Stimulated activated naive CD8-positive, alpha-beta T cell treated with anti-CD3 and anti-CD28 coated beads, Interleukin-15, amount 100 ng/mL, for 72 hours (primary cell): ENCODE measurements at regions not wholly inside any gene's neighbourhood (a gene's known extent, or its start where the extent isn't known, plus 50 kb on each side); places are given as distances from the start of the nearest gene placed in this dataset.

Experiments used
- ATAC-seq: fragments of 150-1000 bp; cut with Tn5 transposase; 2 replicates; pipeline ENCODE4 v1.10.0; 2021; ENCODE audit warnings: mild to moderate bottlenecking, moderate library complexity
- DNase-seq, 2 donors: peaks; one replicate each; pipeline ENCODE4 v3.0.0; 2021 to 2022
- H3K27ac Mint-ChIP-seq, 2 donors: one replicate each; pipeline ENCODE4 v1.8.0; 2022; ENCODE audit warnings: mild to moderate bottlenecking in 2 of 2, mixed read lengths in 2 of 2, moderate library complexity in 2 of 2
- H3K27me3 Mint-ChIP-seq: one replicate; pipeline ENCODE4 v1.8.0; 2022; ENCODE audit warnings: mixed read lengths
- H3K4me1 Mint-ChIP-seq: one replicate; pipeline ENCODE4 v1.8.0; 2022; ENCODE audit warnings: mild to moderate bottlenecking, mixed read lengths
- H3K4me3 Mint-ChIP-seq, 2 donors: one replicate each; pipeline ENCODE4 v1.8.0; 2022; ENCODE audit warnings: mild to moderate bottlenecking in 2 of 2, mixed read lengths in 2 of 2, moderate library complexity in 1 of 2
- H3K9me3 Mint-ChIP-seq, 2 donors: one replicate each; pipeline ENCODE4 v1.8.0; 2022; ENCODE audit warnings: mixed read lengths in 2 of 2

DNA sequence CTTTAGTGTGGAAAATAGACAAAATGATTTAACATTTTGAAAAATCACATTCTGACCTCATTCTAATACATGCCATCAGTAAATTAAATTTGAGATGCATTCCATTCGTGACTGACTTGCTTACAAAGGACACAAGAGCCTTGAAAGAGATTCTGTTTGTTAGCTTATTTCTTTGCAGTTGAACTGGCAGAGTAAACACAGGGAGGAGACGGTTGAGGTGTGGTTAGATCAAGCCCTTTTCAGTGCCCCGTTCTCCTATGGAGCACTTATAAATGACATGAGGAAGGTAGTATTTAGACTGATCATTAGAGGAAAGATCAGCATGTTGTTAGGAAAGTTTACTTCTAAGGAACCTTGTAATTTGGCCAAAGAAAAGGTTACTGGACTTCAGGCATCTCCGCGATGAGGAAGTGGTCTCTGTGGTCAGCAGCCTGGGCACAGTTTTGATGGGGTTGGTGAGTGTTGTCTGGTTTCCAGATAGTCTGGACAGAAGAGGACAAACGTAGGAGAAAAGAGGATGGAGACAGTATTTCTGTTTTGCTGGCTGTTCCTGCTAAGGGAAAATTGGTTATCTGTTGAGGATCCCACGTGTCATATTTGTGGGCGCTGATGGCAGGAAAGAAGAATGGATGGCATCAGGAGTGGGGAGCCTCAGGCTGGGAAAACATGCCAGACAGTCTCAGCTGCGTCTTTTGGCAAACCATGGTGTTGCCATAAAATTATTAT lies 328.9 kb upstream of the TBL1XR1 start:
- peaks cover 0 to 10% of the 10 kb centered on the region in 2 donors for H3K9me3 Mint-ChIP-seq
- no peak overlapping the region for H3K27ac Mint-ChIP-seq
- no peaks in the 10 kb centered on the region for H3K27me3 Mint-ChIP-seq
- DNase-seq (no peak), ATAC-seq (no peak)
- no peak overlapping the region for H3K4me3 Mint-ChIP-seq
- peaks cover 17% of the 10 kb centered on the region for H3K4me1 Mint-ChIP-seq

DNA sequence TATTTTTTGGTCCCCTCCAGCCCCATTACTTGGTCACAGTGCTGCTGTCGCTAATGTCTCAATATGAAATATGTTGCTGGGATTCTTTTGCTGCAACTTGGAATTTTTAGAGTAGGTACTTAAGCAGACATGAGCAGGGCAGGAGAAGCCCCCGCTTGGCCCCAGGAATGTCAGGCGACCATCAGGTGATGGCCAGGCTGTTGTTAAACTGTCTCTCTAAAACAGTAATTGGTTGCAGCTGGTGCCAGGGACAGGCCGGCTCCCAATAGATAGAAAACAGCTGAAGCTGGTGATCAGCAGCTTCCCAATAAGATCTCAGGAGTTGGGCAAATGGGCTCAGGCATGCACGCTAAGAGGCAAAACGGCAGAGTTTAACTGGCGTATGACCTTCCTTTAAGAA lies 329.9 kb upstream of the TBL1XR1 start:
- Mint-ChIP-seq H3K27ac (no peak overlapping the region), H3K9me3 (peaks cover 0 to 10% of the 10 kb centered on the region in 2 donors), H3K4me1 (peaks cover 17% of the 10 kb centered on the region), H3K4me3 (no peak overlapping the region), H3K27me3 (no peaks in the 10 kb centered on the region)
- DNase-seq = no peak
- ATAC-seq = no peak

DNA sequence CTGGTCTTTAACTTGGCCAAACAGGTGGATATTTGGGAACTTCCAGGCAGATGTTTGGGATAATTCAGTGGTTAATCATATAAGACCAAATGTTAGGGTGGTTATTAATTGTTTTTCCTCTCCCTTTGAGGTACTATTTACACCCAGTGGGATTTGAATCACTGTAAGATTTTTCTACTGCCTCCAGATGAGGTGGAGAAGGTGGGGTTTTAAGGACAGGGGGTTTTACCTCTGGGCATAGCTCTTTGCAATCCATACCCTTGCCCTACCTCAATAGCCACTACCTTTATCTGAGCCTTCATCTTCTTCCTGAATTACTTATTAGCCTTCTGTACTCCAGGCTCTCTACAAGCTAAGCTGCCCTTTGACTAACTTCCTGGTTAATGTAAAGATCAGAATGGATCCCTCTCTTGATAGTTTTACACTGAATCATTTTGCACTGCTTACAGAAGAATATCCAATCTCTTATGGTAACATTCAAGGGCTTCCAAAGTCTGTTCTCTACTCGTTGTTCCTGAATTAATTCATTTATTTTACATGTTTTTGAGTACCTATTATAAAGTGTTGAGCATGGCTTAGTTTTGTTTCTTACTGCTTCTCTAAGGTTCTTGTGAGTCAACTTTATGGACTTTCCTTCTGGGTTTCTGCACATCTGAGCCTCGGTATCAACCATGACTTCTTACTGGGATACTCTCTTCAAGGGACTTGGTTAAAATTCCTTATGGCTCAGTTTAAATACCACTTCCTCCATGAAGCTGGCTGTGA lies 331.2 kb upstream of the TBL1XR1 start:
- no peak for DNase-seq
- Mint-ChIP-seq H3K9me3 (peaks cover 0 to 10% of the 10 kb centered on the region in 2 donors), H3K27ac (no peak overlapping the region), H3K27me3 (no peaks in the 10 kb centered on the region), H3K4me3 (no peak overlapping the region), H3K4me1 (peaks cover 17% of the 10 kb centered on the region)
- no peak for ATAC-seq

DNA sequence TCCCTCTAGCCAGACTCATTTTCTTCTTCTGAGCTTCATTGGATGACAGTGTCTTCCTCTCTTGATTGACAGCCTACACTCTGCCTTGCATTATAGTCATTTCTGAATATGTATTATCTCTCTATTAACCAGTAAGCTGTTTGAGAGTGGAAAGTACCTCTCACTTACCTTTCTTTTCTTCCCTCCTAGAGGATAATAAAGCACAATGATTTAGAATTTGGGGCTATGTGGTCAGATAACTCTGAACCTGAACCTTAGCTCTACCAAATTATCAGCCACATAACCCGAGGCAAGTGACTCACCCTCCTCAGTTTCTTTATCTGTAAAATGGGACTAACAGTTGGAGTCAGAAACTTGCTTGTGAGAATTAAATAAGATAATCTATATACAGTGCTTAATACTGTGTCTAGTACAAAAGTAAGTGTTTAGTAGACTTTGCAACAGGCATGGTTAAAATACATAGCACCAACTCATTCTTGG lies 331.8 kb upstream of the TBL1XR1 start:
- H3K27ac Mint-ChIP-seq = no peak overlapping the region
- DNase-seq = no peak

DNA sequence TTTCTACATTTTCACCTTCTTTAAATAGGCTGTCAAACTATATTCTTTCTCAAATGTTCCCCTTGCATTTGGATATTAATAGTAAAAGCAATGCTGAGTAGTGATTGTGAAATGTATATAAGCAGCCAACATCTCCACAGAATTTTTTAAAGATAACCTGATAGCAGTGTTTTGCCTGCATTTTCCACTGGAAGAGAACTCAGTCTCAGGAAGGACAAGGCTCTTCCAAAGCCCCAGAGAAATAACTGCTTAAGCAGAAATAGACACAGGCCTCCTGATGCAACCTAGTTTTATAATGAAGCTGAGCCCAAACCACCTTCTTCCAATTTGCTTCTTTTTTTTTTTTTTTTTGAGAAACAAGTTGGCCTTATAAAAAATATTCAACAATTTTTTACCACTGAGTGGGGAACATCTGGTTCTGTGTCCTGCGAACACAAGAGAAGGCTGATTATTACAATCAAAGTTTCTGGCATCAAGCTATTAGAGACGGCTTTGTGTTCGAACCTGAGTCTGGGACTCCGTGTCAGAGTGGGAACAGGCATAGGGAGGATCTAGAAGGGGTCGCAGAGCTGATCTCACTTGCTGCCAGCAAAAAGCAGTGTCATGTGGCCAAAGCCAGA lies 332.5 kb upstream of the TBL1XR1 start:
- Mint-ChIP-seq H3K4me1 (peaks cover 11% of the 10 kb centered on the region), H3K9me3 (peaks cover 0 to 10% of the 10 kb centered on the region in 2 donors), H3K27ac (no peak overlapping the region), H3K27me3 (no peaks in the 10 kb centered on the region), H3K4me3 (no peak overlapping the region)
- no peak for DNase-seq
- no peak for ATAC-seq

More for the DNA sequence above, 331.8 kb upstream of the TBL1XR1 start:
- peak; percentile 43 for ATAC-seq
- H3K4me3 Mint-ChIP-seq = no peak overlapping the region
- peaks cover 13% of the 10 kb centered on the region for H3K4me1 Mint-ChIP-seq
- H3K9me3 Mint-ChIP-seq = peaks cover 0 to 10% of the 10 kb centered on the region in 2 donors
- H3K27me3 Mint-ChIP-seq = no peaks in the 10 kb centered on the region

DNA sequence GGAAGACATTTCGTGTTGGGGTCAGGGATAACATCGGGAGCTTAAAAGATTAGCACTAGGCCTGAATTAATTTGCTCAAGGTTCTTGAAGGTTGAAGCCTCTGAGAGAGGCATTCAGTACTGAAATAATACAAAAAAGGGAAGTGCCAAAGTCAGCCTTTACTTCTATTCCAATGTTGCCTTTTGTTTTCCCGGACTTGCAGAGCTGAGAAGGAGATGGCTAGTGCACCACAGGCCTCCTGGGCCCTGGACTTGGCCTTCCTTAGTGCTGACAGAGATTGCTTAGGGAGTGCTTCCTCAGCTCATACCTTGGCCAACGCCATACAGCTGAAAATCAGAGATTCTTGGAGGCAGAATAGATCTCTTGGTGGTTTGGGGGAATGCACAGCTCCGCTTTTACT lies 333.6 kb upstream of the TBL1XR1 start:
- DNase-seq (no peak), ATAC-seq (no peak)
- Mint-ChIP-seq H3K27me3 (no peaks in the 10 kb centered on the region), H3K9me3 (peaks cover 0 to 4% of the 10 kb centered on the region in 2 donors), H3K27ac (no peak overlapping the region), H3K4me3 (no peak overlapping the region), H3K4me1 (peaks cover 11% of the 10 kb centered on the region)

DNA sequence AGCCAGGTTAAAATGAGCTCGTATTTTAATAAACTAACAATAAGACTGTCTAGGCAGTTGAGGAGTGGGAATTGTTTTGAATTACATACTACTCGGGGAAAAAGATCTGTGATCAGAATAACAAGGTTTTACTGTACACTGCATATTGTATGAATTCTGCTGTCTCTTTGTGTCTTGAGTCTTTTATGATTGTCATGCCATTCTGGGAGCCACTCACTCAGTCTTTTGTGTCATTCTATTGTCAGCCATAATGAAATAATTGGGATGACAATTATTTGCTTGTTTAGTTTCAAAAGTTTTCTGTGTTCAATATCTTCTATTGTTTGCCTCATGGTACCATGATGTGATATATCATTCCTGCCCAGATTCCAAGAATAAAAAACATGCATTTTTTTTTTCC lies 339.6 kb upstream of the TBL1XR1 start:
- Mint-ChIP-seq H3K27ac (no peak overlapping the region), H3K27me3 (no peaks in the 10 kb centered on the region), H3K4me1 (peaks cover 36% of the 10 kb centered on the region), H3K4me3 (no peak overlapping the region), H3K9me3 (no peaks in the 10 kb centered on the region)
- ATAC-seq (no peak), DNase-seq (no peak)

DNA sequence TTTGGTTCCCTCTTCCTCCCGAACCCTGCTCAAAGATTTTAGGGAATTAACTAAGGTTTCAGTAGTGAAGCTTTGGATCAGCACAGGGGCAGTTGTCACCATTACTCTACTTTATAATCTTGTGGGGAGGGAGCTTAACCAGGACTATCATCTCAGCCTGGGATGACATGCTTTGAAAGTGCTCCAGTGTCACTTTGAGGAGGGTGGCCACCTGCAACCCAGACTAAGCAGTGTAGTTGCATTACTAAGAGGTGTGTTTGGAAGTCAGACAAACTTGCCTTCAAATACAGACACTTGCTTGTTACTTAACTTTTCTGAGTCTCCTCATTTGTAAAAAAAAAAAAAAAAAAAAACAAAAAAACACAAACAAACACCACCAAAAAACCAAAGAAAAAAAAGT lies 340.3 kb upstream of the TBL1XR1 start:
- Mint-ChIP-seq H3K27me3 (no peaks in the 10 kb centered on the region), H3K4me1 (peaks cover 36% of the 10 kb centered on the region), H3K9me3 (no peaks in the 10 kb centered on the region), H3K27ac (no peak overlapping the region), H3K4me3 (no peak overlapping the region)
- no peak for ATAC-seq
- no peak for DNase-seq

DNA sequence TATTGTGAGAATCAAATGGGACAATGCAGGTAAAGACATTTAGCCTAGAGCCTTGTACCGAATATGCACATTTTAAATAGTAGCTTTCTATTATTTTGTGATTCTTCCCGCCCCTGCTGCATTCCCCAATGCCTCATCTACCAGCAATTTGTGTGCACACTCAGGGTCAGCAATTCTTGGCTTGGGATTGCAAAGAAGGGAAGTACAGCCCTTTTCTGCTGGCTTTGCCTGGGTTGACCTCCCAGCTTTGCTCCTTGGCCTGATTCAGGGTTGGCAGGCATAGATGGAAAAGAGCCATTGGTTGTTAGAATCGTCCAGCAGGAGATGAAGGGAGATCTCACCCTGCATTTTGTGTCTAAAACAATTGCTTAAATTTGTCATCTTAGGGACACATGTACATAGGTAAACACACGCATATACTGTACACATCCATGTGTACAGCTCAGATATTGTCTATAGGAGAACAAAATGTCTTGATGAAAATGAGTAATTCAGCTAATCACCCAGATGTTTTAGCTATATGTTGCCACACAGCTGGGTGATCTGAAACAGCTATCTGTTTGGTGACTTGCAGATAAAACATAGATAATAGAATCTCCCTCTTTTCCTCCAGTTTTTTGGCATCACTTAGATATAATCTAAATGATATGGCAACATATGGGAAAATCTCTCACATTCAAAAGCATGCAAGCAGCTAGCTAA lies 340.9 kb upstream of the TBL1XR1 start:
- Mint-ChIP-seq H3K4me3 (peak overlapping the region; percentile 67), H3K27me3 (no peaks in the 10 kb centered on the region), H3K27ac (peak overlapping the region in 1 of 2 donors; percentile 70), H3K9me3 (no peaks in the 10 kb centered on the region), H3K4me1 (peaks cover 36% of the 10 kb centered on the region)
- ATAC-seq = no peak
- DNase-seq = no peak

DNA sequence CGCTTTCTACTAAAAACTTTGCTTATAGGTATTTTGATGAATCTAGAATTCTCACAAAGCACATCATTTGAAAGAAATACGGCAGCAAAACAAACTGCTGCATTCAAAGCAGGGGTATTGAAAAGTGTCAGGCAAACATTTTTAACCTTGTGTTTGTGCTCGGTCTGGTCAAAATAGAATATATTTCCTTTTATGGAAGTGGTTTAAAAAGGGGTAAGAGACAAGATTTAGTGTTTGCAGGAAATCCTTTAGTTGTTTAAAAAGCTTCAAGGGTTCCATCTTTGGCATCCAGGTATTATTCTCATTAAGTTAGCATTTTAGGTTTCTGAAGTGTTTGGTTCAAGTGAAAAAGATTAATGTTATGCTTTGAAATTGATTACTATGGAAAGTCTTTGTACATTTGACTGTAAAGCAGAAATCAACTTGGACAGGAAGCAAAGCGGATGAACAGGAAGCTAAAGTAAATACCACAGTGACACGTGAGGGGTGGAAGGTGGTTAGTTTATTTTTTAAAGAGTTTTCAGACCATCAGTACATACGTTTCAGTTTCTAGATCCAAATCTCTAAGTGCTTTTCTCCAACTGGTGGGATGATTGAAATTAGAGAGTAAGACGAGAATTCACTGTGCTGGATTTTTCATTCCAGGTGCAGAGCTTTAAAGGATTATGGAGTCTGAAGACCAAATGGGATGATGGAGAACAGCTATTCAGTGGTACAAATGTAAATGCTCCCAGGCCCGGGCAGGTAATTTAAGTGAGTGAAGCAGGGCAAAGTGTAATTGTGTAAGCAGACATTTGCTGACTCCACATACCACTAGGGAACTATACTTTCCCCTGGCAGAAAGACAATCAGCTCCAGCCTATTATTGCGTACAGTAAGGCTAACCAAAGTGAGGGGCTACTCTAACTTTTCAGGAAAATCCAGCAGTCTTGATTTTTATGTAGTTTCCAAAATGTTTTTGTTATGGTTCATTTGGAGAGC lies 341.8 kb upstream of the TBL1XR1 start:
- ATAC-seq (peak; percentile 56), DNase-seq (no peak)
- Mint-ChIP-seq H3K9me3 (no peaks in the 10 kb centered on the region), H3K4me3 (peak overlapping the region; percentile 67), H3K4me1 (peaks cover 36% of the 10 kb centered on the region), H3K27ac (peak overlapping the region; percentile 45 to 70), H3K27me3 (no peaks in the 10 kb centered on the region)

DNA sequence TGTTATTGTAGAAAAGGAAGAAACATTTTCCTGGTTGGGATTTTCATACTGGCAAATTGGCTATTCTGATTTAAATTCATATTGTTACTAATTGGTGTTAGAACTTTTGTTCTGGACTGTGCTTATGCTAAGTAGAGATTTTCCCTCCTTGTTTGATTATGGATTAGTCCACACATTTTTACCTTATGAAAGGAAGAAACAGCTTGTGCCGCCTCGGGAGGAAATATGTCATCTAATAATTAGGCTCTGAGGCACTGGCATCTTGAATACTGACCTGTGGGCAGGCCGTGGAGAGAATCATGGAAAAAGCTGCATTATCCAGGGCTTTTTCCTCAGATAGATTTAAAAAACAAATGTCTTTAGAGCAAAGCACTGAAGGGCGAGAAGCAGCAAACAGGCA lies 344.3 kb upstream of the TBL1XR1 start:
- no peaks in the 10 kb centered on the region for H3K9me3 Mint-ChIP-seq
- no peak overlapping the region for H3K27ac Mint-ChIP-seq
- peaks cover 36% of the 10 kb centered on the region for H3K4me1 Mint-ChIP-seq
- no peak for DNase-seq
- H3K27me3 Mint-ChIP-seq = no peaks in the 10 kb centered on the region
- H3K4me3 Mint-ChIP-seq = no peak overlapping the region
- no peak for ATAC-seq

DNA sequence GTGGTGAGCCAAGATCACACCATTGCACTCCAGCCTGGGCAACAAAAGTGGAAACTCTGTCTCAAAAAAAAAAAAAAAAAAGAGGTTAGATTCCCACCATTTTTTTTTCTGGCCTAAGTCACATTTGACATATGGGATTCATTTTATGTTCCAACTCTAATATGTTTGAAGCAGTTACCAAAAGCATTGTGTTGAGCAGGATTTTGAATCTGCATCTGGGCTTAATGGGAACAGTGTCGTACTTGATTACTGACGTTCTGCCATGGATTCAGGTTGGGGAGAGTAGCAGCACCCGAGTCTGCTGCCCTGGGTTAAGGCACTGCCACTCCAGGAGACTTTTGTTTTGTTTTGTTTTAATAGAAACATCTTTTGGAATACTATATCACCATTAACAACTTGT lies 348.7 kb upstream of the TBL1XR1 start:
- Mint-ChIP-seq H3K27me3 (no peaks in the 10 kb centered on the region), H3K9me3 (no peaks in the 10 kb centered on the region), H3K4me3 (no peak overlapping the region), H3K27ac (peak overlapping the region in 1 of 2 donors; percentile 15), H3K4me1 (peaks cover 21% of the 10 kb centered on the region)
- ATAC-seq (no peak), DNase-seq (no peak)

DNA sequence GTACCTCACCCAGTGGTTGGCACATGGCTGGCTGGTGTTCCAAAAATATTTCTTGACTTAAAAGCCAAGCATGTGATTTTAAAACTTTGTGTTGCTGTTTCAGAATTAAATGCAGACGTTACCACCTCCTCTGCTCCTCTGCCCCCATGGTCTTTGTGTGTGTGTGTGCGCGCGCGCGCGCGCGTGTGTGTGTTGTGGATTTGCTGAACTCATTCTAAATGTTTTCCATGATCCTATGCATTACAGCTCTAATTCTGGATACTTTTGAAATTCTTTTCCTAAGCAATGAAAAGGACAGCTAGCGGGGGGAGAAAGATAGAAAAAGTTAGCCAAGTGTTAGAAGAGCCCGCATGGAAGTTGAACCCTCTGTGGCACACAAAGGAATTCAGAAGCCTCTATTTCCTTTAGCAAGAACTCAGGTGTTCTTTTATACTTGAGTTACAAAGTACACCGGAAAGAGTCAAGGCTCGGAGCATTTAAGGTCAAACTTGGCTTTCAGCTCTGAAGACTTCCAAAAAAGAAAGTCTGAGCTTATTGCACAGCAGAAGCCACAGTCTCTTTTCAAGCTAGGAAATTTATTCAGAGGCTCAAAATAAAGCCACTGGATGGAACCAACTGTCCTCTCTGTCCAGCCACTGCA lies 350.5 kb upstream of the TBL1XR1 start:
- no peaks in the 10 kb centered on the region for H3K9me3 Mint-ChIP-seq
- ATAC-seq (no peak), DNase-seq (no peak)
- H3K4me3 Mint-ChIP-seq = peak overlapping the region in 1 of 2 donors; percentile 1
- H3K4me1 Mint-ChIP-seq = peaks cover 37% of the 10 kb centered on the region
- H3K27ac Mint-ChIP-seq = no peak overlapping the region
- H3K27me3 Mint-ChIP-seq = no peaks in the 10 kb centered on the region

DNA sequence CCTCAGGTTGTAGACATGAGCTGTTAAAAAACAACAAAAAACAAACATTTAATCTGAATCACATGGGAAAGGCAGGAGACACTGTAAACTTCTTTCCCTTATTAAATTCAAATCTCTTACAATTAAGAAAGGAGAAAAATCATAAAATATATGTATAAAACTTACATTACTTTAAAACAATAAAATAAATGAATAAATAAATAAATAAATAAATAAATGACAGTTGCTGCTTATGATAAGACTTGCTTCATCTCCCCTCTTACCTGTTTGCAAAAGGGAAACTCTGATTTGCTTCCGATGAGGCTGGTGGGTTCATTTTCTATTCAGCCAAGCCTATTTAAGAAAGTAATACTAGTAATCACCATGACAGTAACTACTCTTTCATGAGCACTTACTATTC lies 353.4 kb upstream of the TBL1XR1 start:
- peaks cover 62% of the 10 kb centered on the region for H3K4me1 Mint-ChIP-seq

More for the DNA sequence above, 353.4 kb upstream of the TBL1XR1 start:
- H3K27me3 Mint-ChIP-seq = no peaks in the 10 kb centered on the region
- ATAC-seq (no peak), DNase-seq (no peak)
- H3K4me3 Mint-ChIP-seq = peak overlapping the region in 1 of 2 donors; percentile 63
- H3K9me3 Mint-ChIP-seq = no peaks in the 10 kb centered on the region
- peak overlapping the region in 1 of 2 donors; percentile 34 for H3K27ac Mint-ChIP-seq
